ENCODE measurements at regions not wholly inside any gene's neighbourhood (a gene's known extent, or its start where the extent isn't known, plus 50 kb on each side); places are given as distances from the start of the nearest gene placed in this dataset.

DNA sequence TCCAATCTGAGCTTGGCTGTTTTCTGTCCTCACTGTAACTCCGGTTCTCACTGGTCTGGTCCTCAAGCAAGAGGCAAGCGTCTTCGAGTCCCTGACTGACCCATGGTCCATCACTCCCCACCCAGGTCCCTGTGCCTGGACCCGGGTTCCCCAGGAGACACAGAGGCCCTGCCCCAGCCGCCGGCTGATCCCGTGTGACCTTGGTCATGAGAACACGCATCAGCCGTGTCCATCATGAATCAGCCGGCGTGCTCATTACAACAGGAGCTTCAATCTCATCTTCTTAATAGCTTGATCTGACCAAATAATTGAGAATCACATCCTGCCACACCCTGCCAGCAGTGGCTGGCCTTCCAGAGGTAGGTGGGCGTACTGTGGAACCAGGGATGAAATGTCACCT lies 545.1 kb downstream of the BRD1 start:
- DNase-seq (ENCODE audit: low read depth), result no peak

DNA sequence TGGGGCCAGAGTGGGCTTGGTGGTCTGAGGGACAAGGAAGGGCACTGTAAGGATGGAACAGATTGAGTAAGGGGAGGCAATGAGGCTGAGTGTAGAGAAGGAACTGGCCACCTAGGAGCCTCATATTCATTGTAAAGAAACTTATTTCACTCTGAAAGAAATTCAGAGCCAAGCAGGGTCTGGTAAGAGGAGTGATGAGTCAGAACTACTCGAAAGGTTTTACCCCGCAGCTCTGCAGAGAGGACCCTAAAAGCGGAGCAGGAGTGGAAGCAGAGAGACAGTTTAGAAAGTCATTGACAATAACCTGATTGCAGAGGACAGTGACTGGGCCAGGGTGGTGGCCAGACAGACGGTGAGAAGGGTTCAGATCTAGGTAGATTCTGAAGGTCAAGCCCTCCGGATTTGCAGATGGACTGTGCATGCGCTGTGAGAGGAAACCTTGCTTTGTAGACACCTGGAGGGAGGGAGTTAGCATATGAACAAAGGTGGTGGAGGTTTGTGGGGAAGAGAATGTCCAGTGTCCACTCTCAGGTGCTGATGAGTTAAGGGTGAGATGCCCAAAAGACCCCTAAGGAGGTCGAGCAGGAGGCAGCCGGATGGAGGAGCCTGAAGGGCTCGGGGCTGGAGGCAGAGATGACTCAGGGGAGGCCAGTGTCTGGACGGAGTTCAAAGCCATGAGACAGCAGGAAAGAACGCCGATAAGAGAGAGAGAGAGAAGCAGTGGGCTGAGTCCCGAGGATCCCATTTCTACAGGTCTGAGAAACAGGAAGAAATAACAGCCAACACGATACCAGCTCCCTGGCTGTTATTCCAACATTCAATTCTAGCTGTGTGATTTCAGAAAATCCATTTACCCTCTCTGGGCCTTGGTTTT lies 546.0 kb downstream of the BRD1 start:
- no peak for DNase-seq (ENCODE audit: low read depth)

GRCh38 chr22:49278340-49278739 lies 549.3 kb downstream of the BRD1 start:
- DNase-seq (ENCODE audit: low read depth), result no peak

DNA sequence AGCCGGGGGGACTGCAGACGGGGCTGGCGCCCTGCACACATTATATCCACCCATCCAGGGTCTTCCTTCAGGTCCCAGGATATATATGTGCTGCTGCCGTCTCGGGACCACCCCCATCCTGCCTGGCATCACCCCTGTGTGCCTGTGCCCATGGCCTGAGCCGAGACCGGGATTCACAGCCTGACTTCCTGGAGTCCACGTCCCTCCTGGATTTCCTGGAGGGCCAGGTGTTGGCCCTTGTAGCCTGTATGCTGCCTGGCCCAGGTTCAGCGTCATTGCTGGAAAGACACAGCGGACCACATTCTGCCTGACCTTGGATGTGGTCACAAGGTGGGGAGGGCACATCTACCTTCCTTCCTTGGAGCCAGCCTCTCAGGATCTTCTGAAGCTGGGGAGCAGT lies 551.1 kb downstream of the BRD1 start:
- no peak for DNase-seq (ENCODE audit: low read depth)

DNA sequence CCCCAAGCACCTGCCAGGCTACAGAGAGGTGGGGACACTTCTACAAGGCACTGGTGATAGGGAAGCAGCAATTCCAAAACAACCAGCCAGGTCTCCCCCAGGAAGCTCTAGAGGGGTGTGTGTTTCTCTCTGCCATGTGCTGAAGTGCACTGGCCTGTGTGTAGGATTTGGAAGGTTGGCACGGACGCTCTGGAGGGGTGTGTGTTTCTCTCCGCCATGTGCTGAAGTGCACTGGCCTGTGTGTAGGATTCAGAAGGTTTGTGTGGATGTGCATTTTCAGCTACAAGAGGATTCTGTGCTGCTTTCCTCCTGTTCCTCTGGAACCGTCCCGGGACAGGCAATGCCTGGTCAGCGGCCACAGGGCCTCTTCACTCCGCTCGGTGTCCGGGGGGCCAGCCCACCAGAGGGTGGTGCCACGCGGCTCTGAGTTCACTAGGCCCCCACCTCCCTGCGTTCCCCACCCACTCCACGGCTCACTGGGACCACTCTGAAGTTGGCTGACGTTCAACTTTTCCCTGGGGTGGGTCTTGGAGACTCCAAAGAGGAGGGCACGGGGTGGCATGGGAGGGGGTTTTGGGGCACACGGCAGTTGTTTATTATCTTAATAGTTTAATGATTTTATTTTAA lies 552.8 kb downstream of the BRD1 start:
- DNase-seq (ENCODE audit: low read depth), result no peak

DNA sequence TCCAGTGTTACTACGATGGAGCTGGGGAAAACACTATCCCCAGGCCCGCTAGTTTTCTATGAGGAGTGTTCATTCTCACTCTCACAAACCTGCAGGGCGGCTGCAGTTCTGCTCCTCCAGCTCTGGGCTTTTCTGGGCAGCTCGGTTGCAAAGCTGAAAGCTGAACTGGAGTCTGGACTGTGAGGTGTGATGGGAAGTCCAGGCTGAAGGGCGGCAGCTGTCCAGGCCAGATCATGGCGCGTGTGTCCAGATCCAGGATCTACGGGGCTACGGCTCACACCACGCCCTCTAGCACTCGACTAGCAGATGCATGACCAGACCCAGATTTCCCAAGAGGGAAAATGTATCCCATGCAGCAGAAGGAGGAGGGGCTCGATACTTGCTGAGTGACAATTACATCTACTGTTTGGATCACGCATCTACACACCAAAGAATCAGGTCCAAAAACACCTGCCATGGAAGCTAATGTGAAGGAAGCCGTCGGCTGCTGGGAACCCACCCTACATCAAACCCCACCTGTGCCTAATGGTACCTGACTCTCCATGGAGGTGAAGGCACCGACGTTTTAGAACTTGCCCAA lies 555.0 kb downstream of the BRD1 start:
- no peak for DNase-seq (ENCODE audit: low read depth)

DNA sequence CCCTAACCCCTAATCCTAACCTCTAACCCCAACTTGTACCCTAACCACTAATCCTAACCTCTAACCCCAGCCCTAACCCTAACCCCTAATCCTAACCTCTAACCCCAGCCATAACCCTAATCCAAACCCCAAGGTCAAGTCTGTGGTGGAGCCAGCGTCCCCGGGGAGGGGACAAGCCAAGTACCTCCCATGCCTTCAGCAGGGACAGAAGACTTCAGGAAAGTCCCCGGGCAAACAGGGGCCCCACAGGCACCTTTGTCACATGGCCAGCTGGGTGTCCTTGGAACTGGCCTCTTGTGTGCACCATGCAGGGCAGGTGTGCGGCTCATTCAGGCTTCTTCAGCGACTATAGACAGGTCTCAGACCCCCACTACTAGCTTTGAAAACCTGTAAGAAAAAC lies 555.8 kb downstream of the BRD1 start:
- no peak for DNase-seq (ENCODE audit: low read depth)

DNA sequence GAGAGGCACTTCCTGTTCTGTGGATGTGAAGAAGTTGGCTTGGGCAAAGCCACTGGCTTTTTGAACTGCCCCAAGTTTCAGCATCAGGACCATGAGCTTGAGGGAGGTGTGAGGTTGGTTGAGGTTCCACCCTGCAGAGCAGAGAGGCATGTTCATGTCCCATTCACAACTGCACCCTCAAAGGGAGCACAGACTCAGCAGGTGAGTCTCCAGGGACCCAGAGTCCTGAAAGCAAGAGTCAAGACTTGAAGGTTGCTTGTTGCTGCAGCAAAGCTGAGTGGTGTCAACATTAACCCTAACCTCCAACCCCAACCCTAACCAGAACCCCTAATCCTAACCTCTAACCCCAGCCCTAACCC lies 556.3 kb downstream of the BRD1 start:
- DNase-seq (ENCODE audit: low read depth), result no peak

DNA sequence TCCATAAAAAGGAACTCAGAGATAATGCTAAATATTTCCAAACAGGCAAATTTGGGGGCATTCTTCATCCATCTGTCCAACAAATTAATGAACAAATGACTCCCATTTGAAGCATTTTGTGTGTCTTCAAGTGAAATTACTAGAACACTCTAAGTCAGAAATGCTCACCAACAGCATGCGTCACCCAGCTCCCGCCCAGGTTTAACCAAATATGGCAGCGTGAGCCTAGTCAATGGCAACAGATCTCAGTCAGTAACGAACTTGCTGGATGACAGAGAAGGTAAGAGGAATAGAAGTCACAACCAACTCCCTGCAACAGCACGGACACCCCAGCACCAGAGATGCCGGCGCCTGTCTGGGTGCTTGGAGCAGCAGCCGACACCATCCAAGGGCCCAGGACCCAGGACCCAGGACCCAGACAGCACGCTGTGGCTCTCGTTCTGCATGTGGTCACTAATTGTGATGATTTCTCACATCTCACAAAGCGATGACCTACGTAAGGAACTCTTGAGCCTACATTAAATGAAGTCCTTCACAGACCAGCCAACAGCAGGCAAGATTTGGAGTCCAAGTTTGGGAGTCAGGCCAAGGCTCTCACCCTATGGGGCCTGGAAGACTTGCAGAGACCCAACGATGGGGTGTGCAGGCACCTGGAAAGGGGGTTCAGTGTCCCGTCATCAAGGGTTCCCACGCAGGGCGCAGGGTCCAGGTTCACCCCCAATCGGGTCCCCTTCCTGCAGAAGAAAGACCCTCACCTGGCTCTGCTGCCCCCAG lies 556.9 kb downstream of the BRD1 start:
- DNase-seq (ENCODE audit: low read depth), result no peak

DNA sequence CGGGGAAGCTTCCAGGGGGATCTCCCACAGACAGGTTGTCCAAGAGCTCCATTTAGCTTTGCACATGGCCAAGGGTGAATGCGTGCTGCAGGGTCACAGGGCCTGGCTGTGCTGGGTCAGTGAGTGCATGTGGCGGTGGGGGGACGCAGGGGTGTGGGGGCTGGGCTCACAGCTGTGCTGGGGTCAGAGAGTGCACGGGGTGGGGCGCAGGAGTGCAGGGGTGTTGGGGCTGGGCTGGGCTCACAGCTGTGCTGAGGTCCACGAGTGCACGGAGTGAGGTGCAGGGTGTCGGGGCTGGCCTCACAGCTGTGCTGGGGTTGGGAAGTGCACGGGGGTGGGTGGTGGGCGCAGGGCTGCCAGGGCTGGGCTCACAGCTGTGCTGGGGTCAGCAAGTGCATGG lies 557.7 kb downstream of the BRD1 start:
- no peak for DNase-seq (ENCODE audit: low read depth)

DNA sequence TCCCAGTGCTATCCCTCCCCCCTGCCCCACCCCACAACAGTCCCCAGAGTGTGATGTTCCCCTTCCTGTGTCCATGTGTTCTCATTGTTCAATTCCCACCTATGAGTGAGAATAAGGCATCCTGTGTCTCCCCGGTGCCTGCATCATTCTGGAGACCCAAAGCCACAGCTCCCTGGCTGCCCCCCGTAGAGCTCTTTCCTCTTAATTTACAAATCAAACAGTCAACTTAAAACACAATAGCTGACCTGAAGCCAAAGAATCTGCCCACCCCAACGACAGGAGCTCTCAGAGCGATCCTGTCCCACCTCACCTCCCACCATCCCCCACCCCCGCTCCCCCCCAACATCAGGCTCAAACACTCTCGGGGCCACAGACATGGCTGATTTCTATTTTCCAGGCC lies 558.3 kb downstream of the BRD1 start:
- no peak for DNase-seq (ENCODE audit: low read depth)

DNA sequence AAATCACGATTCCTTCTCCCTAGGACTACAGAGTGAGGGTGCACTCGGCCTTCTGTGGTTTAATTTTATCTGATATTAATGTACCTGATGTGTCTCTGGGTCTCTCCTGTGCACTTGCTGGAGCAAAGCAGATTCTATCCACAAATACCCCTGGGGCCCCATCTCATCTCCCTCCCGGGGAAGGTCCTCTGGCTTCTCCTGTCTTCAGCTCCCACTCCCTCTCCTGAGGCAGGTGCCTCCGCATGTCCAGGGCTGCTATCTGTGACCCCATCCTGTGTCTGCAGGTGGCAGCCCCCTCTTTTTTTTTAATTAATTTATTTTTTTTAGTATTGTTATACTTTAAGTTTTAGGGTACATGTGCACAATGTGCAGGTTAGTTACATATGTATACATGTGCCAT lies 558.7 kb downstream of the BRD1 start:
- DNase-seq (ENCODE audit: low read depth), result no peak

DNA sequence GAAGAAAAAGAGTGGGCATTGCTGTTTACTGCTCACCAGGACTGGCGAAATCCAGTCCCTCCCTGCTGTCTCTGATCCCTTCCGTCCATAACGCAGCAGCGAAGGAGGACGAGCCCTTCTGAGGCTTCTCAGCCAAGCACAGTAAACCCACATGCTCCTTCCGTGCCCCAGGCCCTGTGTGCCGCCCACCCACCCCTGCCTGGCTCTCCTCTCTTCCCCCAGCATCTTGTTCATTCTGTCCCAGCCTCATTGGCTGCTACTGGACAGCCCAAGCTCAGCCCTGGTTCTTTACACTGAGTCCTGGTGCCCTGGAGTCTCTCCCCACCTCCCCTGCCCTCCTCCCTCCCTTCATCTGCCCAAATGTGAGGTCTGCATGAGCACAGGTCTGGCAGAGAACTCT lies 559.7 kb downstream of the BRD1 start:
- DNase-seq (ENCODE audit: low read depth), result no peak

DNA sequence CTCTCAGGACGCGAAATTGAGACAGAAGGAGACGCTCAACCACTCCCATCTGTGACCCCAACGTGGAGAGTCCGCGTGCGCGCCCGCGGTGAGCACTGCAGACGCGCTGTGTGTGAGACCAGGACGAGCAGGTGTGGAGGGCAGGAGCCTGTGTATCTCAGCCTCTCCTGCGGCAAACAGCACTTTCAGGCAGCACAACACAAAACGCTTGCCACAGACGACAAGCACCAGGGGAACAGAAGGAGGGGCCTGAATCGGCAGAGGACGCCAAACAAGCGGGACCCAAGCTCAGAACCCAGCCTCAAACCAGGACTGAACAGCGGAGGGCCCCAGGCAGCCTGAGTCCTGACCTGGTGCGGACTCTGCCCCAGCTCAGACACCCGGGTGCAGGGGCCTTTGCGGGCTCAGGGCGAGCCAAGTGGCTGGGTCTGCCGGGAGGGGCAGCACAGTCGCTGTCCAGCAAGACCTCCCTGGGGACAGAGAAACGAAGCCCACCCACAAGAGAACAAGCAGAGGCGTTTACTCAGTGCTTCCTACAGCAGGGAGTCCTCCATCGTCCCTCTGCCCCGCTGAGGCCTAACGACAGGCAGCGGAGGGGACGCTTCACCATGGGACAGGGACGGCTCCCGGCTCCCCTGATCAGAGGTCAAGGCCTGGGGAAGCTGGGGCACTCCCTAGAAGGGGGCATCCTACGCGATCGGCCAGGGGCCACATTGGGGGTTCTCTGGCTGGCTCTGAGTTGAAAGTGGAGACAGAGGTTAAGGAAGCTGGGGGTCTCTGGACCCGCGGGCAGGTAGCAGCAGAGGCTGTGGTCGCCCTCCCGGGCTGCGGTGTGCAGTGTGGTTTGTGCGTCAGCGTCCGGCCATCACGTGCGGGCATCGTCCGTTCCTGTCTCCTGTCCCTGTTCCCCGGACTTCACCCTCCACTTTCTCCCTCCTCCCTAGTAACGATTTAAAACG lies 560.8 kb downstream of the BRD1 start:
- no peak for DNase-seq (ENCODE audit: low read depth)

DNA sequence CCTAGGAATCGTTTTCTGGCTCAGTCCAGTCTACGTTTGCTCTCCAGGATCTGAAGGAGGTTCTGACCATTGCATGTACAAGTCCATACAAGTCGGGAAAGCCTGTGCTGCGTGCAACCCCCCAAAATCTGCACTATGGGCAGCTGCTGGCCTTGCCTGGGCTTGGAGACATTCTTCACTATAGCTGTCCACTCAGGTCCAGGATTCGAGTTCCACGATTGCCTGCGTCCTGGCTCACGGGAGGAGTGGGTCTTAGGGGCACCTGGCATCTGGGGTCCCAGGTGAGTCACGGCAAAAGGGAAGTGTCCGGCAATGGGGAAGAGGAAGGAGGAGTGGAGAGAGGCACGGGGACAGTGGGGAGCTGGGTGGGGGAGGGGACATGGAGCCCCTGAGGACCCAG lies 563.0 kb downstream of the BRD1 start:
- DNase-seq (ENCODE audit: low read depth), result no peak

GRCh38 chr22:49263101-49263500 lies 564.6 kb downstream of the BRD1 start:
- DNase-seq (ENCODE audit: low read depth), result no peak

GRCh38 chr22:49262167-49262566 lies 565.5 kb downstream of the BRD1 start:
- DNase-seq (ENCODE audit: low read depth), result no peak

- no peak for DNase-seq (ENCODE audit: low read depth)
Measured at GRCh38 chr22:49261616-49262015, 566.1 kb downstream of the BRD1 start.

- no peak for DNase-seq (ENCODE audit: low read depth)
Measured at GRCh38 chr22:49260681-49261580, 566.7 kb downstream of the BRD1 start.

DNA sequence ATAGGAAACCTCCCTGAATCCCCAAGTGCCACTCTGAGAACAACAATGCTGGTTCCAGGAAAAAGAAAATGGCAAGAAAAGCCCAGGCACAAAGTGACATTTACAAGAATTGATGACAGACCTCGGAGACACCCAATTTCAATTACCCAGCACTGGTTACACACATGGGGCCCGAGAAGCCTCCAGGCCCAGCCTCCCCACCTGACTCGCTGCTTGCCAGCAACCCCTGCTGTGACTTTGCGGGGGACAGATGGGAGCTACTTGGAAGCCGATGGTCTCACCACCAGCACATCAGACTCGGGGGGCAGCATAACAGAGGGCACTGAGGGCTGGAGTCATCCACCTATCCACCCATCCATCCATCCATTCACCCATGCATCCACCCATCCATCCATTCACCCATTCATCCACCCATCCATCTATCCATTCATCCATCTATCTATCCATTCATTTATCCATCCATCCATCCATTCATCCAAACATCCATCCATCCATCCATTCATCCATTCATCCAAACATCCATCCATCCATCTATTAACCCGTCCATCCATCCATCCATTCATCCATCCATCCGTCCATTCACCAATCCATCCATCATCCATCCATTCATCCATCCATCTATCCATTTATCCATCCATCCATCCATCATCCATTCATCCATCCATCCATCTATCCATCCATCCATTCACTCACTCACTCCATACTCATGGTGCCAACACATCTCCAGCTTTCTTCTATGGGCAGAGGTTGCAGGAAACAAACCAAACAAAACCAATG lies 567.6 kb downstream of the BRD1 start:
- DNase-seq (ENCODE audit: low read depth), result no peak

Data from GM04503 (cell line).